HepG2 (cell line): ENCODE measurements at regions not wholly inside any gene's neighbourhood (a gene's known extent, or its start where the extent isn't known, plus 50 kb on each side); places are given as distances from the start of the nearest gene placed in this dataset.

ENCODE experiments used
- ATAC-seq: fragments of 200-7000 bp; cut with Tn5 transposase; 3 replicates; pipeline ENCODE4 v1.9.1; 2020; ENCODE audit warnings: mild to moderate bottlenecking, moderate library complexity
- BruUV-seq: library from RNA; stranded (reverse); fragments of 400-500 nt; replicated peaks from 2 replicates; lab custom pipeline; 2021; lab: Mats Ljungman, UMichigan
- CTCF ChIA-PET: fragments of 300-600 bp; formaldehyde crosslinking; extraction: SDS; loops from one replicate; lab custom pipeline; 2021; ENCODE audit warnings: low total read pairs, inconsistent platforms, low intra/inter-chr PET ratio; lab: Yijun Ruan, JAX
- POLR2A ChIA-PET: fragments of 350-600 bp; sonication (Branson Sonifier 250); formaldehyde crosslinking; loops from one replicate; lab custom pipeline; 2020; ENCODE audit warnings: antibody characterized with exemption, inconsistent platforms; lab: Yijun Ruan, JAX
- DNase-seq: peaks from one replicate; pipeline ENCODE4 v3.0.0-alpha.2; 2015; ENCODE audit warnings: low spot score
- FAIRE-seq: peaks from 3 replicates; lab custom pipeline; 2011; peaks lifted over from hg19 to GRCh38; lab: Jason Lieb, UNC
- H2AFZ ChIP-seq: one replicate; pipeline ENCODE4 v1.6.1; 2011; ENCODE audit warnings: low read length, inconsistent platforms
- H3K27ac ChIP-seq: fragments of 300-600 bp; 3 replicates; pipeline ENCODE4 v1.8.0; 2011; ENCODE audit warnings: mixed run types, mild to moderate bottlenecking, mixed read lengths, low read length, inconsistent platforms; ENCODE audit not compliant: insufficient read depth; ENCODE audit errors: extremely low read length
- H3K27me3 ChIP-seq, 2 experiments: fragments of 200-600 bp in 1 of 2; 2 replicates in 1 of 2; 3 replicates in 1 of 2; pipeline versions ENCODE4 v1.6.0 to v1.8.0; 2011; ENCODE audit warnings: low read length in 2 of 2, mild to moderate bottlenecking in 2 of 2, moderate library complexity in 2 of 2, inconsistent platforms in 1 of 2; ENCODE audit not compliant: insufficient read depth in 2 of 2, control insufficient read depth in 1 of 2
- H3K36me3 ChIP-seq, 2 experiments: fragments of 200-600 bp in 1 of 2; replicated peaks in 1 of 2; 2 replicates in 1 of 2; 3 replicates in 1 of 2; pipeline versions ENCODE4 v1.5.1 to v1.8.0; 2011; ENCODE audit warnings: low read length in 2 of 2, inconsistent platforms in 1 of 2; ENCODE audit not compliant: insufficient read depth in 2 of 2, control insufficient read depth in 1 of 2
- H3K4me1 ChIP-seq: 2 replicates; pipeline ENCODE4 v1.5.1; 2012; ENCODE audit warnings: low read length, inconsistent platforms; ENCODE audit not compliant: insufficient read depth
- H3K4me2 ChIP-seq: 2 replicates; pipeline ENCODE4 v1.6.0; 2011; ENCODE audit warnings: low read depth, low read length, inconsistent platforms
- H3K4me3 ChIP-seq, 3 experiments: fragments of 200-600 bp in 1 of 3; sonication (generic), shearing (Covaris generic) in 1 of 3; replicated peaks in 1 of 3; 2 replicates each; pipeline ENCODE4 v1.5.1; 2011 to 2016; ENCODE audit warnings: low read length in 3 of 3, inconsistent platforms in 2 of 3, low read depth in 2 of 3, mild to moderate bottlenecking in 2 of 3, control low read depth in 1 of 3, mixed read lengths in 1 of 3; ENCODE audit not compliant: insufficient read depth in 1 of 3
- H3K79me2 ChIP-seq: one replicate; pipeline ENCODE4 v1.6.1; 2011; ENCODE audit warnings: low read length, inconsistent platforms; ENCODE audit not compliant: insufficient read depth
- H3K9ac ChIP-seq: 2 replicates; pipeline ENCODE4 v1.6.0; 2011; ENCODE audit warnings: mild to moderate bottlenecking, low read depth, low read length, inconsistent platforms; ENCODE audit not compliant: insufficient read depth
- H3K9me3 ChIP-seq: 2 replicates; pipeline ENCODE4 v1.5.1; 2012; ENCODE audit warnings: mild to moderate bottlenecking, low read length
- H4K20me1 ChIP-seq: 2 replicates; pipeline ENCODE4 v1.6.0; 2011; ENCODE audit warnings: inconsistent platforms, mild to moderate bottlenecking, low read length, moderate library complexity; ENCODE audit not compliant: insufficient read depth
- ATF7 ChIP-seq, 2 experiments: fragments of 450-650 bp in 1 of 2; sonication (generic) in 1 of 2; formaldehyde crosslinking in 1 of 2; IDR thresholded peaks; 2 replicates each; pipeline versions ENCODE4 v1.4.0 to v1.6.1; 2016 to 2020; ENCODE audit warnings: antibody characterized with exemption in 1 of 2, mild to moderate bottlenecking in 1 of 2, missing genetic modification reagents in 1 of 2
- ATM ChIP-seq: fragments of 450-650 bp; IDR thresholded peaks from 2 replicates; pipeline ENCODE4 v1.7.1; 2017; ENCODE audit warnings: mild to moderate bottlenecking, borderline replicate concordance
- ELF4 ChIP-seq: sonication (generic); formaldehyde crosslinking; IDR thresholded peaks from 2 replicates; pipeline ENCODE4 v1.5.0; 2020; ENCODE audit warnings: missing genetic modification reagents, mild to moderate bottlenecking, moderate library complexity, borderline replicate concordance
- HNRNPK ChIP-seq: fragments of 200-400 bp; formaldehyde crosslinking; IDR thresholded peaks from 2 replicates; pipeline ENCODE4 v1.6.1; 2018; ENCODE audit warnings: low read length, low read depth, moderate library complexity, mild to moderate bottlenecking; ENCODE audit not compliant: poor library complexity, severe bottlenecking
- MTF1 ChIP-seq: sonication (generic); formaldehyde crosslinking; IDR thresholded peaks from 2 replicates; pipeline ENCODE4 v1.5.0; 2020; ENCODE audit warnings: missing genetic modification reagents
- WGBS: methylation state at CpG from one replicate; pipeline ENCODE4 v1.1.6; 2017; ENCODE audit warnings: low lambda C conversion rate; 5-methylcytosine and 5-hydroxymethylcytosine counted together
- in situ Hi-C: cut with HindIII; loops from 2 replicates; pipeline ENCODE4 v1.10.0; 2017; ENCODE audit warnings: low pct_unique_long_range_greater_than_20kb; ENCODE audit not compliant: extremely low pct_ligation_motif_present
- intact Hi-C: fragments of 100-400 bp; cut with micrococcal nuclease; formaldehyde crosslinking; loops from one replicate; pipeline ENCODE4 v1.10.0; 2022; ENCODE audit not compliant: unreplicated experiment
- TF ChIP-seq, protein P1 (sequence below): sonication (generic); formaldehyde crosslinking; IDR thresholded peaks from 2 replicates; pipeline ENCODE4 v1.4.0; 2020; ENCODE audit warnings: mild to moderate bottlenecking, low read depth, missing genetic modification reagents
- TF ChIP-seq, protein P2 (sequence below): sonication (generic); formaldehyde crosslinking; IDR thresholded peaks from 2 replicates; pipeline ENCODE4 v1.5.1; 2020; ENCODE audit warnings: missing genetic modification reagents, mild to moderate bottlenecking, borderline replicate concordance

DNA sequence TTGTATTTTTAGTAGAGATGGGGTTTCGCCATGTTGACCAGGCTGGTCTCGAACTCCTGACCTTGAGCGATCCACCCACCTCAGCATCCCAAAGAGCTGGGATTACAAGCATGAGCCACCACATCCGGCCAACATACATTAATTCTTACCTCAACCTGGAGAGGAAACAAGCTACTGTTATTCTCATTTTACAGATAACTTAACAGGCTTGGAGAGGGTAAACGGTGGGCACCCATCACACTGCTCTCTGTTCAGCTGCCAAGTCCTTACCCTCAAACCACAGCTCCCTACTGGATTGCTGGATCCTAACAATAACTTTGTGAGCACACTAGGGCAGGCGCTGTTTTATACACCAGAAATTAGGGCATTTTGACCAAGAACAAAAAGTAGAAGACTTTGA is 93.6 kb upstream of the BARHL2 start:
- H3K9ac ChIP-seq: no peak overlapping the region
- TF ChIP-seq MTF1 (CRISPR knock-in tag): no peak
- TF ChIP-seq, protein P1, sequence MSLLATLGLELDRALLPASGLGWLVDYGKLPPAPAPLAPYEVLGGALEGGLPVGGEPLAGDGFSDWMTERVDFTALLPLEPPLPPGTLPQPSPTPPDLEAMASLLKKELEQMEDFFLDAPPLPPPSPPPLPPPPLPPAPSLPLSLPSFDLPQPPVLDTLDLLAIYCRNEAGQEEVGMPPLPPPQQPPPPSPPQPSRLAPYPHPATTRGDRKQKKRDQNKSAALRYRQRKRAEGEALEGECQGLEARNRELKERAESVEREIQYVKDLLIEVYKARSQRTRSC (CRISPR knock-in tag): no peak
- FAIRE-seq: no peak
- no peaks in the 10 kb centered on the region for H3K27me3 ChIP-seq
- intact Hi-C loops (no loop called here), in situ Hi-C loops (no loop called here)
- ChIA-PET POLR2A (no interaction called here), CTCF (no interaction called here)
- no peaks in the 10 kb centered on the region for H4K20me1 ChIP-seq
- no peak overlapping the region for H2AFZ ChIP-seq
- no peak for DNase-seq
- no peak overlapping the region for H3K4me3 ChIP-seq
- H3K4me2 ChIP-seq: no peak overlapping the region
- no peaks in the 10 kb centered on the region for H3K36me3 ChIP-seq
- no peak for ATAC-seq
- H3K79me2 ChIP-seq: no peaks in the 10 kb centered on the region
- BruUV-seq: no TSS peak
- 75% methylated on average over 6 of the region's 6 CpGs for WGBS
- no peaks in the 10 kb centered on the region for H3K9me3 ChIP-seq
- no peak overlapping the region for H3K27ac ChIP-seq
- H3K4me1 ChIP-seq: peaks cover 11% of the 10 kb centered on the region

GRCh38 chr1:90809996-90810395 is 92.9 kb upstream of the BARHL2 start:
- H3K79me2 ChIP-seq: no peaks in the 10 kb centered on the region
- H4K20me1 ChIP-seq: no peaks in the 10 kb centered on the region
- H3K4me1 ChIP-seq: peaks cover 11% of the 10 kb centered on the region
- H2AFZ ChIP-seq: no peak overlapping the region
- CTCF ChIA-PET: no interaction called here
- no peaks in the 10 kb centered on the region for H3K9me3 ChIP-seq
- in situ Hi-C loops (no loop called here), intact Hi-C loops (no loop called here)
- H3K4me2 ChIP-seq: no peak overlapping the region
- TF ChIP-seq, protein P2, sequence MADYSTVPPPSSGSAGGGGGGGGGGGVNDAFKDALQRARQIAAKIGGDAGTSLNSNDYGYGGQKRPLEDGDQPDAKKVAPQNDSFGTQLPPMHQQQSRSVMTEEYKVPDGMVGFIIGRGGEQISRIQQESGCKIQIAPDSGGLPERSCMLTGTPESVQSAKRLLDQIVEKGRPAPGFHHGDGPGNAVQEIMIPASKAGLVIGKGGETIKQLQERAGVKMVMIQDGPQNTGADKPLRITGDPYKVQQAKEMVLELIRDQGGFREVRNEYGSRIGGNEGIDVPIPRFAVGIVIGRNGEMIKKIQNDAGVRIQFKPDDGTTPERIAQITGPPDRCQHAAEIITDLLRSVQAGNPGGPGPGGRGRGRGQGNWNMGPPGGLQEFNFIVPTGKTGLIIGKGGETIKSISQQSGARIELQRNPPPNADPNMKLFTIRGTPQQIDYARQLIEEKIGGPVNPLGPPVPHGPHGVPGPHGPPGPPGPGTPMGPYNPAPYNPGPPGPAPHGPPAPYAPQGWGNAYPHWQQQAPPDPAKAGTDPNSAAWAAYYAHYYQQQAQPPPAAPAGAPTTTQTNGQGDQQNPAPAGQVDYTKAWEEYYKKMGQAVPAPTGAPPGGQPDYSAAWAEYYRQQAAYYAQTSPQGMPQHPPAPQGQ: no peak
- TF ChIP-seq ATM (no peak), HNRNPK (no peak), ELF4 (no peak), ATF7 (IDR thresholded peaks at IDR 0.05) (no peak), ATF7 (CRISPR knock-in tag; IDR thresholded peaks at IDR 0.05) (no peak)
- no peak for ATAC-seq
- H3K4me3 ChIP-seq: no peak overlapping the region
- H3K27me3 ChIP-seq: no peaks in the 10 kb centered on the region
- H3K9ac ChIP-seq: no peak overlapping the region
- no peaks in the 10 kb centered on the region for H3K36me3 ChIP-seq
- WGBS: 60% methylated on average over 3 of the region's 3 CpGs
- FAIRE-seq: no peak
- no peak overlapping the region for H3K27ac ChIP-seq
- POLR2A ChIA-PET: no interaction called here
- DNase-seq: no peak
- BruUV-seq: no TSS peak
